ENCODE measurements at regions not wholly inside any gene's neighbourhood (a gene's known extent, or its start where the extent isn't known, plus 50 kb on each side); places are given as distances from the start of the nearest gene placed in this dataset.

DNA sequence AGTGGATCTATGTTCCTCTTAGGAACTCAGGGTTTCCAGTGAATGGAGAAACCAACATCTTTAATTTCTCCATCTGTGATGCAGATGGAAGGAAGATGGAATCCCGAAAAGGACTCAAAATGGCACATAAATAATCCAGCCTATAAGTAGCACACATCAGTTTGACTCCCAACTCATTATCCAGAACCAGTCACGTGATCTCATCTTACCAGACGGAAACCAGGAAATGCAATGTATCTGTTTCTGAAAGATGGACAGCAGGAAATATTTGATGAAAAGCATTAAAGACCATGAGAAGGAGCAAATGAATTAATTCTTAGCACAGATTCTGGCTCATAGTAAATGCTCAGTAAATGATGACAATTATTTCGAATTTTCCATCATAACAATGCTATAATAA, 443.1 kb upstream of the FMR1 start:
- H3K27me3 ChIP-seq (ENCODE audit: control insufficient read depth in 3 of 3, insufficient read depth in 3 of 3, low read length in 3 of 3), result no peaks in the 10 kb centered on the region
- FAIRE-seq (no peak), DNase-seq (no peak)
- H3K4me1 ChIP-seq (ENCODE audit: control insufficient read depth in 3 of 3, insufficient read depth in 2 of 3, low read depth in 1 of 3, low read length in 2 of 3), result no peaks in the 10 kb centered on the region
- H3K27ac ChIP-seq (ENCODE audit: low read depth in 1 of 3, low read length in 2 of 3), result no peak overlapping the region
- H3K36me3 ChIP-seq (ENCODE audit: control insufficient read depth in 3 of 3, insufficient read depth in 2 of 3, low read depth in 1 of 3, low read length in 3 of 3), result no peaks in the 10 kb centered on the region
- WGBS, 3 donors, result 42 to 67% (median 57%) methylated on average over 4 of the region's 4 CpGs
- no peak overlapping the region for H3K4me3 ChIP-seq (ENCODE audit: low read depth in 1 of 3, low read length in 3 of 3)
- H3K9me3 ChIP-seq (ENCODE audit: control insufficient read depth in 2 of 2, insufficient read depth in 1 of 2, low read depth in 1 of 2, low read length in 1 of 2), result no peaks in the 10 kb centered on the region

DNA sequence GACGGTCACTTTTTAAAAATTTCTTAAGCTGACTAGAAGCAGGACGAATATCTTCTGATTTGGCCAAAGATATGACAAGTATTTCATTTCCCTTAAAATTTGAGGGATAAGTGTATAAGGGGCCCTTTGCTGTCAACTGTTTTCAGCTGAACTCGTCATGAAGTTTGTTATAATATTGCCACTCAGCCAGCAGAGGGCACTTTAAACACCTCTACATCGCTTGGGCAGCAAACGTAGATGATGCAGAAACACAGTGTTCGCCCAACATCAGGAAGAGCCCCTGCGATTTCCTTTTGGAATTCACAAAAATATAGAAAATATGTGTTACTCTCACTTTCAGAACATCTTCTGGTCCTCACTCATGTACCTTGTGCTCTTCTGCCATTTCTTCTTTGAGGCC, 435.7 kb upstream of the FMR1 start:
- Histone ChIP-seq H3K36me3 (ENCODE audit: control insufficient read depth in 3 of 3, insufficient read depth in 2 of 3, low read depth in 1 of 3, low read length in 3 of 3) (no peaks in the 10 kb centered on the region), H3K4me1 (ENCODE audit: control insufficient read depth in 3 of 3, insufficient read depth in 2 of 3, low read depth in 1 of 3, low read length in 2 of 3) (no peaks in the 10 kb centered on the region), H3K27me3 (ENCODE audit: control insufficient read depth in 3 of 3, insufficient read depth in 3 of 3, low read length in 3 of 3) (no peaks in the 10 kb centered on the region), H3K9me3 (ENCODE audit: control insufficient read depth in 2 of 2, insufficient read depth in 1 of 2, low read depth in 1 of 2, low read length in 1 of 2) (no peaks in the 10 kb centered on the region), H3K4me3 (ENCODE audit: low read depth in 1 of 3, low read length in 3 of 3) (no peak overlapping the region), H3K27ac (ENCODE audit: low read depth in 1 of 3, low read length in 2 of 3) (no peak overlapping the region)
- FAIRE-seq (no peak), DNase-seq (peak in 1 of 2 donors; percentile 1)
- WGBS, 3 donors, result 27 to 31% (median 27%) methylated on average over 7 of the region's 7 CpGs

DNA sequence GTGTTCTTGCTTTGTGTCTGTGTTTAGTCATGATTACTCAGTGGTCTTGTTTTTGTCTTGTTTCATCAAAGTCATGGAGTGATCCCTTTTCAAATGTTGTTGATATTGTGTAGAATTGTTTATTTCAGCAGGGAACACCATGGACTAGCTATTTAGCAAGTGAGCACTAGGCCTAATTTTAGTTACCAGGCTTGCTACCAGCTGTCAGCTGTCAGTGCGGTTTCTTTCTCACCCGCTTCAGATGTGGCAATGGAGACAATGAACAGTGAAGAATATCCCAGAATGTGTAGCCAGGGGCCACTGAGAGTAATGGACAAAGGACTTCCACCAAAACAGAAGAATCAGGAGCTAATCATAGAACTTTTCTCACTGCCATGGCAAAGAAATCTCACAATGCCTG, 432.8 kb upstream of the FMR1 start:
- no peaks in the 10 kb centered on the region for H3K4me1 ChIP-seq (ENCODE audit: control insufficient read depth in 3 of 3, insufficient read depth in 2 of 3, low read depth in 1 of 3, low read length in 2 of 3)
- WGBS, 3 donors, result 72 to 97% (median 93%) methylated on average over 2 of the region's 2 CpGs
- no peak for FAIRE-seq
- H3K27me3 ChIP-seq (ENCODE audit: control insufficient read depth in 3 of 3, insufficient read depth in 3 of 3, low read length in 3 of 3), result no peaks in the 10 kb centered on the region
- no peaks in the 10 kb centered on the region for H3K36me3 ChIP-seq (ENCODE audit: control insufficient read depth in 3 of 3, insufficient read depth in 2 of 3, low read depth in 1 of 3, low read length in 3 of 3)
- no peak overlapping the region for H3K27ac ChIP-seq (ENCODE audit: low read depth in 1 of 3, low read length in 2 of 3)
- no peaks in the 10 kb centered on the region for H3K9me3 ChIP-seq (ENCODE audit: control insufficient read depth in 2 of 2, insufficient read depth in 1 of 2, low read depth in 1 of 2, low read length in 1 of 2)
- DNase-seq, result no peak
- H3K4me3 ChIP-seq (ENCODE audit: low read depth in 1 of 3, low read length in 3 of 3), result no peak overlapping the region

DNA sequence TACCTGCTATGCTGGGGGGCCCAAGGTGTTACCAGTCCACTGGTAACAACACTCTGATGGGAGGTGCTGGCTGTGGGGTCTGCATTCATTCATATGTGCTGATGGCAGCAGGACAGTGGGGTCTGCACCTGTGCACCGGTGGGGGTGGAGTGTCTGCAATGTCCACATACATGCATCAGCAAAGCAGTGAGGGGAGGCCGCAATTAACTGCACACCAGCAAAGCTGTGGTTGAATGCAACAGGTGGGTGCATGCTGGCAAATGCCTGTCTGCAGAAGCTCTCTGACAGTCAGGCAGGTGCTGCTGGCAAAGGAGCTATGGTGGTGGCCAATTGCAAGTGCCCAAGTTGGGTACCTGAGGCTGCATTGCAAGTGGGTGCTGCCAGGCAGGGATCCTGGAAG, 426.5 kb upstream of the FMR1 start:
- Histone ChIP-seq H3K27ac (ENCODE audit: low read depth in 1 of 3, low read length in 2 of 3) (no peak overlapping the region), H3K4me3 (ENCODE audit: low read depth in 1 of 3, low read length in 3 of 3) (no peak overlapping the region), H3K9me3 (ENCODE audit: control insufficient read depth in 2 of 2, insufficient read depth in 1 of 2, low read depth in 1 of 2, low read length in 1 of 2) (no peaks in the 10 kb centered on the region), H3K27me3 (ENCODE audit: control insufficient read depth in 3 of 3, insufficient read depth in 3 of 3, low read length in 3 of 3) (no peaks in the 10 kb centered on the region), H3K36me3 (ENCODE audit: control insufficient read depth in 3 of 3, insufficient read depth in 2 of 3, low read depth in 1 of 3, low read length in 3 of 3) (no peaks in the 10 kb centered on the region), H3K4me1 (ENCODE audit: control insufficient read depth in 3 of 3, insufficient read depth in 2 of 3, low read depth in 1 of 3, low read length in 2 of 3) (no peaks in the 10 kb centered on the region)
- 86 to 94% (median 90%) methylated on average over 2 of the region's 2 CpGs for WGBS, 3 donors
- DNase-seq, result no peak
- FAIRE-seq, result no peak

DNA sequence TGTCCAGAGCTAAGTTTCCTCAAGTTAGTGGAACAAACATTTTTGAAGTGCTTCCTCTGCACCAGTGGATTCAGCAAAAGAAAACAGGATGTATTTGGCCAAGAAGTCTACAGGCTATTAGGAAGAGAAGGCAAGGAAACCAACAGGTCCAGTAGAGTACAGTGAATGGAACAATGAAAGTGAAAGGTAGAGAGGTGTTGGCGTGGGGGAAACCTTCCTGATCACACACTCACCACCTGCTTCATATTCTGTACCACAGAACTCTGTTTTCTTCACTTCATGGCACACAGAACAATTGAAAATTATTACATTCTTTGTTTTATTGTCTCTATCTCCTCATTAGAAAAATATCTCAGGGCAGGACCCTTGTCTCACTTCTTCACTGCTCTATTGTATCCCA, 417.4 kb upstream of the FMR1 start:
- FAIRE-seq (no peak), DNase-seq (no peak)
- Histone ChIP-seq H3K27me3 (ENCODE audit: control insufficient read depth in 3 of 3, insufficient read depth in 3 of 3, low read length in 3 of 3) (no peaks in the 10 kb centered on the region), H3K9me3 (ENCODE audit: control insufficient read depth in 2 of 2, insufficient read depth in 1 of 2, low read depth in 1 of 2, low read length in 1 of 2) (no peaks in the 10 kb centered on the region), H3K4me3 (ENCODE audit: low read depth in 1 of 3, low read length in 3 of 3) (no peak overlapping the region), H3K27ac (ENCODE audit: low read depth in 1 of 3, low read length in 2 of 3) (no peak overlapping the region), H3K36me3 (ENCODE audit: control insufficient read depth in 3 of 3, insufficient read depth in 2 of 3, low read depth in 1 of 3, low read length in 3 of 3) (no peaks in the 10 kb centered on the region), H3K4me1 (ENCODE audit: control insufficient read depth in 3 of 3, insufficient read depth in 2 of 3, low read depth in 1 of 3, low read length in 2 of 3) (no peaks in the 10 kb centered on the region)
- 22 to 76% (median 32%) methylated on average over 1 of the region's 1 CpG for WGBS, 3 donors

DNA sequence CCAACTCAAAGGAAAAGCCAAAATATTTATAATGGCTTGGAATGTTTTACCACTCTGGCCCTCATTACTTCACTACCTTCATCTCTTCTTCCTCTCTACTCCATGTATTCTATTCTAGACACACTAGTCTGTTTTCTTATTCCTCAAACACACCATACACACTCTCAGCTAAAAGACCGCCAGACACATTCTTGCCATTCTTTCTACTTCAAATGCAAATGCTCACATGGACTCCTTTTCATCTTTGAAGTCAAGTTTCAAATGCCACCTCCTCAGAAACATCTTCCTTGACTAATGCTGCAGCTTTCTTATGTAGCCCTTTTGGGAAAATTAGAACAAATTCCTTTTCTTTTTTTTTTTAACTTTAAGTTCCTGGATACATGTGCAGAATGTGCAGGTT, 412.9 kb upstream of the FMR1 start:
- no peak for DNase-seq
- no peaks in the 10 kb centered on the region for H3K27me3 ChIP-seq (ENCODE audit: control insufficient read depth in 3 of 3, insufficient read depth in 3 of 3, low read length in 3 of 3)
- H3K27ac ChIP-seq (ENCODE audit: low read depth in 1 of 3, low read length in 2 of 3), result no peak overlapping the region
- H3K4me1 ChIP-seq (ENCODE audit: control insufficient read depth in 3 of 3, insufficient read depth in 2 of 3, low read depth in 1 of 3, low read length in 2 of 3), result no peaks in the 10 kb centered on the region
- no peak for FAIRE-seq
- no peak overlapping the region for H3K4me3 ChIP-seq (ENCODE audit: low read depth in 1 of 3, low read length in 3 of 3)
- 41 to 87% (median 76%) methylated on average over 1 of the region's 1 CpG for WGBS, 3 donors
- no peaks in the 10 kb centered on the region for H3K9me3 ChIP-seq (ENCODE audit: control insufficient read depth in 2 of 2, insufficient read depth in 1 of 2, low read depth in 1 of 2, low read length in 1 of 2)
- no peaks in the 10 kb centered on the region for H3K36me3 ChIP-seq (ENCODE audit: control insufficient read depth in 3 of 3, insufficient read depth in 2 of 3, low read depth in 1 of 3, low read length in 3 of 3)

DNA sequence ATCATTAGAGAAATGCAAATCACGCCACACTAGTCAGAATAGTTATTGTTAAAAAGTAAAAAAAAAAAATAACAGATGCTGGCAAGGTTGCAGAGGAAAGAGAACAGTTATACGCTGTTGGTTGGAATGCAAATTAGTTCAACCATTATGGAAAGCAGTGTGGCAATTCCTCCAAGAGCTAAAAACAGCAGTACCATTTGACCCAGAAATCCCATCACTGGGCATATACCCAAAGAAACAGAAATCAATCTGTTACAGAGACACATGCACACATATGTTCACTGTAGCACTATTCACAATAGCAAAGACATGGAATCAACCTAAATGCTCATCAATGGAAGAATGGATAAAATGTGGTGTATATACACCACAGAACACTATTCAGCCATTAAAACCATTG, 388.7 kb upstream of the FMR1 start:
- DNase-seq, result no peak
- Histone ChIP-seq H3K4me1 (ENCODE audit: control insufficient read depth in 3 of 3, insufficient read depth in 2 of 3, low read depth in 1 of 3, low read length in 2 of 3) (no peaks in the 10 kb centered on the region), H3K9me3 (ENCODE audit: control insufficient read depth in 2 of 2, insufficient read depth in 1 of 2, low read depth in 1 of 2, low read length in 1 of 2) (no peaks in the 10 kb centered on the region), H3K4me3 (ENCODE audit: low read depth in 1 of 3, low read length in 3 of 3) (no peak overlapping the region), H3K27me3 (ENCODE audit: control insufficient read depth in 3 of 3, insufficient read depth in 3 of 3, low read length in 3 of 3) (no peaks in the 10 kb centered on the region), H3K36me3 (ENCODE audit: control insufficient read depth in 3 of 3, insufficient read depth in 2 of 3, low read depth in 1 of 3, low read length in 3 of 3) (no peaks in the 10 kb centered on the region), H3K27ac (ENCODE audit: low read depth in 1 of 3, low read length in 2 of 3) (no peak overlapping the region)
- no peak for FAIRE-seq
- WGBS, 3 donors, result 65 to 93% (median 85%) methylated on average over 2 of the region's 2 CpGs

DNA sequence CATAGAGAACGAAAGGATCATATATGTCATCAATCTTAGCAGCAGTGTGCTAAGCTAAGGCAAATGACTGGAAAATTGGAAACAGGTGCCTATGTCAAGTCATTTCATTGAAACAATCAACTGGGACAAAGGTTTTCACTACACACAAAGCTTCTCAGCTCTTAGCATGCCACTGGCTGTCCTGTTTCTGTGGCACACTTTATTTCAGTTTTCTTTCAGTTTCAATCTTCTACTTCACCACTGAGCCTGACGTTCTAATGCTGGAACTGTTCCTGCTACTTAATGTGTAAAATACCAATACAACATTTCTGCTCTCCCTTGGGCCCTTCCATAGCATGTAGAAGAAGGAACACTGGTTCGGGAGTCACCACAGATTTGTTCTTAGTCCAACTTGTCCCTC, 378.3 kb upstream of the FMR1 start:
- no peak overlapping the region for H3K27ac ChIP-seq (ENCODE audit: low read depth in 1 of 3, low read length in 2 of 3)
- WGBS, 3 donors, result 45 to 75% (median 59%) methylated on average over 3 of the region's 3 CpGs

DNA sequence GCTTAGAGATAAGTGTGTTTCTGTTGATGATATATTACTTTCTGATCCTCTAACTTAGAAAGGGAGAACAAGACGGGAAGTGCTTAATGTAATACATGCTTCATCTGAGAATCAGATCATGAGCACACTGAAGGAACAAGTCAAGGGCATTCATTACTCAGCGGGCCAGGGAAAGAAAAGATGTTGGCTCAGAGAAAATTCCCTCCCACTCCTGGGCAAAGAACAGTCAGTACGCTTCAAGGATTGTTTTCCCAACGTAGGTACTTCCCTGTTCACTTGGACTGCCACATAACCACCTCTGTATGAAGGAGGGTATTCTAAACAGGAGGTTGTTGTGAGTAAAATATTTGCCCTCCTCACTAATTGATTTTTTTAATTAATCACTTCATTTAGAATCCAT, 374.5 kb upstream of the FMR1 start:
- H3K9me3 ChIP-seq (ENCODE audit: control insufficient read depth in 2 of 2, insufficient read depth in 1 of 2, low read depth in 1 of 2, low read length in 1 of 2), result no peaks in the 10 kb centered on the region

More for the DNA sequence above, 378.3 kb upstream of the FMR1 start:
- FAIRE-seq, result no peak
- Histone ChIP-seq H3K36me3 (ENCODE audit: control insufficient read depth in 3 of 3, insufficient read depth in 2 of 3, low read depth in 1 of 3, low read length in 3 of 3) (no peaks in the 10 kb centered on the region), H3K4me3 (ENCODE audit: low read depth in 1 of 3, low read length in 3 of 3) (no peak overlapping the region), H3K9me3 (ENCODE audit: control insufficient read depth in 2 of 2, insufficient read depth in 1 of 2, low read depth in 1 of 2, low read length in 1 of 2) (no peaks in the 10 kb centered on the region), H3K4me1 (ENCODE audit: control insufficient read depth in 3 of 3, insufficient read depth in 2 of 3, low read depth in 1 of 3, low read length in 2 of 3) (no peaks in the 10 kb centered on the region), H3K27me3 (ENCODE audit: control insufficient read depth in 3 of 3, insufficient read depth in 3 of 3, low read length in 3 of 3) (no peaks in the 10 kb centered on the region)
- no peak for DNase-seq

More for the DNA sequence above, 374.5 kb upstream of the FMR1 start:
- no peaks in the 10 kb centered on the region for H3K4me1 ChIP-seq (ENCODE audit: control insufficient read depth in 3 of 3, insufficient read depth in 2 of 3, low read depth in 1 of 3, low read length in 2 of 3)
- no peak for DNase-seq
- no peak for FAIRE-seq
- H3K27ac ChIP-seq (ENCODE audit: low read depth in 1 of 3, low read length in 2 of 3), result no peak overlapping the region
- 51 to 72% (median 53%) methylated on average over 4 of the region's 4 CpGs for WGBS, 3 donors
- no peaks in the 10 kb centered on the region for H3K27me3 ChIP-seq (ENCODE audit: control insufficient read depth in 3 of 3, insufficient read depth in 3 of 3, low read length in 3 of 3)
- no peaks in the 10 kb centered on the region for H3K36me3 ChIP-seq (ENCODE audit: control insufficient read depth in 3 of 3, insufficient read depth in 2 of 3, low read depth in 1 of 3, low read length in 3 of 3)
- no peak overlapping the region for H3K4me3 ChIP-seq (ENCODE audit: low read depth in 1 of 3, low read length in 3 of 3)
